ENCODE measurements at regions not wholly inside any gene's neighbourhood (a gene's known extent, or its start where the extent isn't known, plus 50 kb on each side); places are given as distances from the start of the nearest gene placed in this dataset.

- no peak for DNase-seq
These were observed 214.8 kb upstream of the RREB1 start for GRCh38 chr6:6892744-6893583.

- DNase-seq: no peak
These were observed 214.1 kb upstream of the RREB1 start for GRCh38 chr6:6893701-6894100.

- no peak for DNase-seq
These were observed 211.8 kb upstream of the RREB1 start for GRCh38 chr6:6895929-6896328.

GRCh38 chr6:6897140-6897539 lies 210.6 kb upstream of the RREB1 start:
- no peak for DNase-seq

GRCh38 chr6:6900569-6901204 lies 207.1 kb upstream of the RREB1 start:
- no peak for DNase-seq

- DNase-seq: no peak
These were observed 206.5 kb upstream of the RREB1 start for GRCh38 chr6:6901205-6901719.

GRCh38 chr6:6901945-6902344 lies 205.8 kb upstream of the RREB1 start:
- no peak for DNase-seq

- DNase-seq: no peak
These were observed 201.7 kb upstream of the RREB1 start for GRCh38 chr6:6905961-6906518.

- DNase-seq: no peak
These were observed 201.1 kb upstream of the RREB1 start for GRCh38 chr6:6906570-6907213.

- no peak for DNase-seq
These were observed 200.5 kb upstream of the RREB1 start for GRCh38 chr6:6907286-6907685.

GRCh38 chr6:6908121-6908520 lies 199.6 kb upstream of the RREB1 start:
- no peak for DNase-seq

GRCh38 chr6:6909111-6909510 lies 198.7 kb upstream of the RREB1 start:
- no peak for DNase-seq

- no peak for DNase-seq
These were observed 196.9 kb upstream of the RREB1 start for GRCh38 chr6:6910734-6911295.

GRCh38 chr6:6911391-6911790 lies 196.4 kb upstream of the RREB1 start:
- DNase-seq: no peak

- DNase-seq: no peak
These were observed 194.7 kb upstream of the RREB1 start for GRCh38 chr6:6912817-6913744.

GRCh38 chr6:6915219-6915618 lies 192.5 kb upstream of the RREB1 start:
- no peak for DNase-seq

- DNase-seq: no peak
These were observed 191.8 kb upstream of the RREB1 start for GRCh38 chr6:6915813-6916547.

GRCh38 chr6:6916598-6916997 lies 191.2 kb upstream of the RREB1 start:
- no peak for DNase-seq

GRCh38 chr6:6918216-6918983 lies 189.4 kb upstream of the RREB1 start:
- peak; percentile 90 for DNase-seq

GRCh38 chr6:6919173-6919572 lies 188.6 kb upstream of the RREB1 start:
- DNase-seq: no peak
